RWPE1 (cell line): ENCODE measurements at regions not wholly inside any gene's neighbourhood (a gene's known extent, or its start where the extent isn't known, plus 50 kb on each side); places are given as distances from the start of the nearest gene placed in this dataset.
"Not testable (repeated sequence)": the region's sequence is repeated elsewhere in the genome, so short reads cannot be mapped to it uniquely, and the experiment has no call there.

ENCODE experiments used
- CTCF ChIA-PET: fragments of 350-600 bp; sonication (Branson Sonifier 250); formaldehyde crosslinking; extraction: SDS; loops from one replicate; lab custom pipeline; 2021; lab: Yijun Ruan, JAX
- POLR2A ChIA-PET: fragments of 400-600 bp; formaldehyde crosslinking; extraction: SDS; loops from one replicate; lab custom pipeline; 2020; ENCODE audit warnings: antibody characterized with exemption; ENCODE audit not compliant: low non-redundant PET; lab: Yijun Ruan, JAX
- DNase-seq: peaks from one replicate; pipeline ENCODE4 v3.0.0; 2012; ENCODE audit warnings: low spot score
- H3K27ac ChIP-seq: fragments of 450-650 bp; 2 replicates; pipeline ENCODE4 v1.5.1; 2017

DNA sequence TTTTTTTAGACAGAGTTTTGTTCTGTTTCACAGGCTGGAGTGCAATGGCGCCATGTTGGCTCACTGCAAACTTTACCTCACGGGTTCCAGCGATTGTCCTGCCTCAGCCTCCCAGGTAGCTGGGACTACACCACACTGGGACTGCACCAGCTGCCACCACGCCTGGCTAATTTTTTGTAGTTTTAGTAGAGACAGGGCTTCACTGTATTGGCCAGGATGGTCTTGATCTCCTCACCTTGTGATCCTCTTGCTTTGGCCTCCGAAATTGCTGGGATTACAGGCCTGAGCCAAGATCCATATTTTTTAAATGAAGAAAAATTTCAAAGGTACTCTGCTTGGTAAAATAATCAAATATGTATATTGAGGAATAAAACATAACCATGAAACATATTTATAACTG is 195.8 kb upstream of the TPTE start:
- DNase-seq, POLR2A ChIA-PET: not testable (repeated sequence)

DNA sequence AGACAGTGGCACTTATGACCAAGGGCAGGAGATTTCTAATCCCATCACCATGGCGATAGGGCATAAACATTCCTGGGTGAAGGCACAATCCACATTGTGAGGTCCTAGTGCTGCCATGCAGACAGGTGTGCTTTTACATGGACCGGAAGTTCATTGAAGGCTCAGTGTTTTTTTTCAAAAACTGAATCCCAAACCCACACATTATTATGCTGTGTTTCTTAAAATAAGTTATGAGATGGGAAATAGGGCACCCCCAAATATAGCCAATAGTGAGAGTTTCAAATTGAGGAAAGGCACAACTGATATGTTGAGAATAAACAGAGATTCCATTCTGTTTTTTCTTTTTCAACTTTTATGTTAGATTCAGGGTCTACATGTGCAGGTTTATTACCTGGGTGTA is 195.2 kb upstream of the TPTE start:
- DNase-seq, CTCF ChIA-PET, H3K27ac ChIP-seq, POLR2A ChIA-PET: not testable (repeated sequence)

More for the DNA sequence above, 195.8 kb upstream of the TPTE start:
- H3K27ac ChIP-seq, CTCF ChIA-PET: not testable (repeated sequence)

DNA sequence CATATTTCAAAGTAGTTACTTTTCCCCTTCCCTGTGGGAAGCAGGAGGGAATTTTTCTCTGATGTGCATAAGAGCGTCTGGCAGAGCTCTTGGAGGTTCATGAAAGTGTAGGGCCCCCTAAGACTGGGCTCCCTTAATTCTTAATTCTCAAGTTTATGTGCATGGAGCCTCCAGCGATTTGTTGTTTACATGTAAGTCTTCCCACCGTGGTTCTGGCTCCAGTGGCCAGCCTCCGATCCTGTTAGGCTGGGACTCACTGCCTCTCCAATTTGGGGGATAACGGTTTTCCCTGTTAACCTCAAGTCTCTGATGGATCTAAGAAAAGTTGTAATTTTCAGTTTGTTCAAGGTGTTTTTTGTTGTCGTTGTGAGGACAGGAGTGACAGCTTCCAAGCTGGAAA is 192.7 kb upstream of the TPTE start:
- H3K27ac ChIP-seq, DNase-seq, CTCF ChIA-PET, POLR2A ChIA-PET: not testable (repeated sequence)

- DNase-seq, H3K27ac ChIP-seq, POLR2A ChIA-PET: not testable (repeated sequence)
- CTCF ChIA-PET, result interaction anchor here (0.7 kb wide), 1 partner anchor 106 kb away, joined by 3 read pairs; no protein-coding TSS in a partner anchor
Observed at GRCh38 chr21:10330641-10331119, 190.7 kb upstream of the TPTE start.

DNA sequence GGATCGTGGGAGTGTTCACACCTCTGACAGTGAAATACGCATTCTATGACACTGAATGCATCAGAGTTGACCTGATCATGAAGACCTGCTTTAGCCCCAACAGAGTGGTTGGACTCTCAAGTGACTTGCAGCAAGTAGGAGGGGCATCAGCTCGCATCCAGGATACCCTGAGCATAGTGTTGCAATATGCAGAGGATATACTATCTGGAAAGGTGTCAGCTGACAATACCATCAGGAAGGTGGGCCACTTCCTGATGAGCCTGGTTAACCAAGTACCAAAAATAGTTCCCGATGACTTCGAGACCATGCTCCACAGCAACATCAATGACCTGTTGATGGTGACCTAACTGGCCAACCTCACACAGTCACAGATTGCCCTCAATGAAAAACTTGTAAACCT is 190.2 kb upstream of the TPTE start:
- POLR2A ChIA-PET, DNase-seq, H3K27ac ChIP-seq: not testable (repeated sequence)
- CTCF ChIA-PET, result interaction anchor here (0.7 kb wide), 1 partner anchor 106 kb away, joined by 3 read pairs; no protein-coding TSS in a partner anchor

- CTCF ChIA-PET, H3K27ac ChIP-seq, POLR2A ChIA-PET, DNase-seq: not testable (repeated sequence)
Observed at GRCh38 chr21:10332935-10333334, 188.4 kb upstream of the TPTE start.

DNA sequence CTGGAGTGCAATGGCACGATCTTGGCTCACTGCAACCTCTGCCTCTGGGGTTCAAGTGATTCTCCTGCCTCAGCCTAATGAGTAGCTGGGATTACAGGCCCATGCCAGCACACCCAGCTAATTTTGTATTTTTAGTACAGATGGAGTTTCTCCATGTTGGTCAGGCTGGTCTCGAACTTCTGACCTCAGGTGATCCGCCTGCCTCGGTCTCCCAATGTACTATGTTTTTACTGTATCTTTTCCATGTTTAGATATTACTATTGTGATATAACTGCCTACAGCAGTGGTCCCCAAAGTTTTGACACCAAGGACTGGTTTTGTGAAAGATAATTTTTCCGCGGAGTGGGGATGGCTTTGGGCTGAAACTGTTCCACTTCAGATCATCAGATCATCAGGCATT is 187.0 kb upstream of the TPTE start:
- H3K27ac ChIP-seq, DNase-seq, CTCF ChIA-PET, POLR2A ChIA-PET: not testable (repeated sequence)

DNA sequence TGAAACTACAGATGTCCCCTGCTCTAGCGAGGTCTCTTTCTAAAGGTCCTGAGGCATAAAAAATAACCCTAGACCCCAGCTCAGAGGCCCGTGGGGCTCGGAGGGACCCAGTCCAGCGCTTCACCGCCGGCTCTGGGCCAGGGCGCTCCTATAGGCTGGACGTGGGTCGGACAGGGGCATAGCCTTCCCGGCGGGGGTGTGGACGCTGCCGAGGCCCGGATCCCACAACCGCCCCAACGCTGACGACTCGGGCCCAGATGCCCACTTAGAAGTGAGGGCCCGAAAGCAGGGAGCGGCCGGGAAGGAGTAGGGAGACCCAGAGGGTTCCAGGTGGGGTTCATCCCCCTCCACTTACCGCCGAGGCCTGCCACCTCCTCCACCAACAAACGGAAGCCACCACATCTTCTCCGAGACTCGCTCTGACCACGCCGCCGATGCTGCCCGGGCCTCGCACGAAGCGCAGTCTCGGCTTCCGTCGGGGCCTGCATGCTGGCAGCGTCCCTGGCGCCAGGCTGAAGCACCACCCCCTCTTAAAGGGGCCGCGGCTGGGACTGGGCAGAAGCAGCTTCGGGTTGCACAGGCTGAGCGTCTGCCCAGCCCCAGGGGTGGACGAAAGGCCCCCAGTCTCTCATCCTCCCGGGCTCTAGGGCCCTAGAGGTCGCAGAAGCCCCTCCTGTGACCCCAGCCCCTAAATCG is 179.0 kb upstream of the TPTE start:
- CTCF ChIA-PET, DNase-seq, POLR2A ChIA-PET, H3K27ac ChIP-seq: not testable (repeated sequence)

DNA sequence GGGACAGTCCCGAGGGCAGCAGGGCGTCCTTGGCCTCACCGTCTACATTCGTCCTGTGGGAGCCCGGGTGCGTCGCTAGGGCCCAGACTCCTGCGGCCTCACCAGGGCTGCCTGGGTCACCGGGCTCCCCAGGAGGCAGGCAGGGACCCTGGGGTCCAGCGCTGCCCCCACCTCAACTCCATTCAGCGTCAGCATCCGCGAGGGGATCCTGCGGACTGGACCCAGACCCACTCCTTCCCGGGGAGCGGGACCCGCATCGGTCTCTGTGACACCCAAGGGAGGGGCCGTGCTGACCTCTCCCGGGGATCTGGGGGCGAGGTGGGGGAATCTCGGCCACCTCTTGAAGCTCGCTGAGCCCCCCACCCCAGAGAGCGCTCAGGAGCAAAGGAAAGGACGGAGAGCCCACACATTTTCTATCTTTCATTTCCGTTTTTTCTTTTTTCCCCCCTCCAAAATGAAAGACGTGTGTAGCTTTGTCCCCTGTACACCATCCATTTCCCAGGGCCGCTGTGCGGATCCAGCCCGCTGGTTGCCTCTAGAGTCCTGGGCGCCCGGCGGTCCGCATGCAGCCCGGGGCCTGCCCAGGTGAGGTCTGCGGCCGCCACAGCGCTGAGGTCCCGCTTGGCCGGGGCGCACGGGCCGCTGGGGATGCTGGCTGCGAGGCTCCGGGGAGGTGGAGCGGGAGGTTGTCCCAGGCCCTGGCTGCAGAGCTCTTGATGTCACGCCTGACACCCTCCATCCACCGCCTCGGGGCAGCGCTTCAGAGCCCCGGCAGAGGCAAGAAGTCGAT is 178.0 kb upstream of the TPTE start:
- CTCF ChIA-PET, H3K27ac ChIP-seq, POLR2A ChIA-PET: not testable (repeated sequence)

DNA sequence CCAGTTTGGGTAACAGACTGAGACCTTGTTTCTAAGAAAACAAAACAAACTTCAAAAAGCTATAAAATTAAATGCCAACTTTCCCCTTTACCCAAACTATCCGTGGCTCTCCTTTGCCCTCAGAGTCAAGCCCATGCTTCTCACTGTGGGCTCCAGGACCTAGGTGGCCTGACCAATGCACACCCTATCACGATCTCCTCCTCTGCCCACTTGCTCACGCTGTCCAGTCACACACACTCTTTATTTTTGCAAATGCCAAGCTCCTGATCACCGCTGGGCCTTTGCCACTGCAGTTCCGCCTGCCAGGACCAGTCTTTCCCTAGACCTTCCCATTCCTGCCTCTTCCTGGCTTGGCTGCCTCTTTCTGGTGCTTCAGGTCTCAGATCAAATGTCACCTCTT is 177.1 kb upstream of the TPTE start:
- DNase-seq, H3K27ac ChIP-seq, CTCF ChIA-PET, POLR2A ChIA-PET: not testable (repeated sequence)

More for the DNA sequence above, 178.0 kb upstream of the TPTE start:
- DNase-seq, result not testable (repeated sequence)

GRCh38 chr21:10345178-10345612 is 176.2 kb upstream of the TPTE start:
- POLR2A ChIA-PET, H3K27ac ChIP-seq, DNase-seq, CTCF ChIA-PET: not testable (repeated sequence)

GRCh38 chr21:10346249-10346648 is 175.1 kb upstream of the TPTE start:
- H3K27ac ChIP-seq, POLR2A ChIA-PET, CTCF ChIA-PET, DNase-seq: not testable (repeated sequence)

- H3K27ac ChIP-seq, CTCF ChIA-PET, DNase-seq, POLR2A ChIA-PET: not testable (repeated sequence)
Observed at GRCh38 chr21:10346933-10347615, 174.3 kb upstream of the TPTE start.

GRCh38 chr21:10347675-10348074 is 173.7 kb upstream of the TPTE start:
- CTCF ChIA-PET, DNase-seq: not testable (repeated sequence)

DNA sequence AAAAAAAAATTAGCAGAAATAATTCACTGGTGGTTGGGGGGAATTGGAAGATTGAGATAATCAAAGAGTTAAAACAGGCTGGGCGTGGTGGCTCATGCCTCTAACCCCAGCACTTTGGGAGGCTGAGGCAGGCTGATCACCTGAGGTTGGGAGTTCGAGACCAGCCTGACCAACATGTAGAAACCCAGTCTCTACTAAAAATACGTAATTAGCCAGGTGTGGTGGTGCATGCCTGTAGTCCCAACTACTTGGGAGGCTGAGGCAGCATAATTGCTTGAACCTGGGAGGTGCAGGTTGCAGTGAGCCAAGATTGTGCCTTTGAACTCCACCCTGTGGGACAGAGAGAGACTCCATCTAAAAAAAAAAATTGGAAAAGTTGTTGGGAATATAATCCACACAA is 173.2 kb upstream of the TPTE start:
- DNase-seq, CTCF ChIA-PET, H3K27ac ChIP-seq, POLR2A ChIA-PET: not testable (repeated sequence)

More at GRCh38 chr21:10347675-10348074, 173.7 kb upstream of the TPTE start:
- POLR2A ChIA-PET, H3K27ac ChIP-seq: not testable (repeated sequence)

DNA sequence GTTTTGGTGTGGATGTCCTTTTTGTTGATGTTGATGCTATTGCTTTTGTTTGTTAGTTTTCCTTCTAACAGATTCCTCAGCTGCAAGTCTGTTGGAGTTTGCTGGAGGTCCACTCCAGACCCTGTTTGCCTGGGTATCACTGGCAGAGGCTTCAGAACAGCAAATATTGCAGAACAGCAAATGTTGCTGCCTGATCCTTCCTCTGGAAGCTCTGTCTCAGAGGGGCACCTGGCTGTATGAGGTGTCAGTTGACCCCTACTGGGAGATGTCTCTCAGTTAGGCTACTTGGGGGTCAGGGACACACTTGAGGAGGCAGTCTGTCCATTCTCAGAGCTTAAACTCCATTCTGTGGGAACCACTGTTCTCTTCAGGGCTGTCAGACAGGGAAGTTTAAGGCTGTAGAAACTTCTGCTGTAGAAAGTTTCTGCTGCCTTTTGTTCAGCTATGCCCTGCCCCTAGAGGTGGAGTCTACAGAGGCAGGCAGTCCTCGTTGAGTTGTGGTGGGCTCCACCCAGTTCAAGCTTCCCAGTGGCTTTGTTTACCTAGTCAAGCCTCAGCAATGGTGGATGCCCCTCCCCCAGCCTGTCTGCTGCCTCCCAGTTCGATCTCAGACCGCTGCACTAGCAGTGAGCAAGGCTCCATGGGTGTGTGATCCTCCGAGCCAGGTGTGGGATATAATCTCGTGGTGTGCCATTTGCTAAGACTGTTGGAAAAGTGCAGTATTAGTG is 166.4 kb upstream of the TPTE start:
- POLR2A ChIA-PET, H3K27ac ChIP-seq, CTCF ChIA-PET, DNase-seq: not testable (repeated sequence)
